Nephron progenitor cell (in vitro differentiated cells): ENCODE measurements at regions not wholly inside any gene's neighbourhood (a gene's known extent, or its start where the extent isn't known, plus 50 kb on each side); places are given as distances from the start of the nearest gene placed in this dataset.
A peak's percentile ranks its signal among the peaks of the same experiment; 100 is the strongest.

Experiments
- DNase-seq: peaks from one replicate; pipeline ENCODE4 v3.0.0; 2021
- H3K27ac Mint-ChIP-seq: 2 replicates; pipeline ENCODE4 v1.8.0; 2021; ENCODE audit warnings: mild to moderate bottlenecking, moderate library complexity, mixed read lengths
- H3K27me3 Mint-ChIP-seq: 2 replicates; pipeline ENCODE4 v1.8.0; 2021; ENCODE audit warnings: mild to moderate bottlenecking, low read depth, mixed read lengths; ENCODE audit not compliant: poor library complexity
- H3K36me3 Mint-ChIP-seq: 2 replicates; pipeline ENCODE4 v1.8.0; 2021; ENCODE audit warnings: low read depth, mixed read lengths
- H3K4me1 Mint-ChIP-seq: 2 replicates; pipeline ENCODE4 v1.8.0; 2021; ENCODE audit warnings: mixed read lengths
- H3K4me3 Mint-ChIP-seq: 2 replicates; pipeline ENCODE4 v1.8.0; 2021; ENCODE audit warnings: mild to moderate bottlenecking, moderate library complexity, mixed read lengths
- H3K9me3 Mint-ChIP-seq: 2 replicates; pipeline ENCODE4 v1.8.0; 2021; ENCODE audit warnings: mild to moderate bottlenecking, moderate library complexity, mixed read lengths
- TF ChIP-seq, protein P1 (sequence below): fragments of 200-600 bp; sonication (generic); IDR thresholded peaks from 2 replicates; pipeline ENCODE4 v1.5.0; 2021; ENCODE audit warnings: antibody characterized with exemption

GRCh38 chr10:120746001-120746777 lies 105.0 kb upstream of the WDR11 start:
- no peaks in the 10 kb centered on the region for H3K36me3 Mint-ChIP-seq
- no peak for DNase-seq
- peaks cover 23% of the 10 kb centered on the region for H3K27me3 Mint-ChIP-seq
- no peaks in the 10 kb centered on the region for H3K9me3 Mint-ChIP-seq
- TF ChIP-seq, protein P1, sequence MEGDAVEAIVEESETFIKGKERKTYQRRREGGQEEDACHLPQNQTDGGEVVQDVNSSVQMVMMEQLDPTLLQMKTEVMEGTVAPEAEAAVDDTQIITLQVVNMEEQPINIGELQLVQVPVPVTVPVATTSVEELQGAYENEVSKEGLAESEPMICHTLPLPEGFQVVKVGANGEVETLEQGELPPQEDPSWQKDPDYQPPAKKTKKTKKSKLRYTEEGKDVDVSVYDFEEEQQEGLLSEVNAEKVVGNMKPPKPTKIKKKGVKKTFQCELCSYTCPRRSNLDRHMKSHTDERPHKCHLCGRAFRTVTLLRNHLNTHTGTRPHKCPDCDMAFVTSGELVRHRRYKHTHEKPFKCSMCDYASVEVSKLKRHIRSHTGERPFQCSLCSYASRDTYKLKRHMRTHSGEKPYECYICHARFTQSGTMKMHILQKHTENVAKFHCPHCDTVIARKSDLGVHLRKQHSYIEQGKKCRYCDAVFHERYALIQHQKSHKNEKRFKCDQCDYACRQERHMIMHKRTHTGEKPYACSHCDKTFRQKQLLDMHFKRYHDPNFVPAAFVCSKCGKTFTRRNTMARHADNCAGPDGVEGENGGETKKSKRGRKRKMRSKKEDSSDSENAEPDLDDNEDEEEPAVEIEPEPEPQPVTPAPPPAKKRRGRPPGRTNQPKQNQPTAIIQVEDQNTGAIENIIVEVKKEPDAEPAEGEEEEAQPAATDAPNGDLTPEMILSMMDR = no peak
- no peak overlapping the region for H3K4me3 Mint-ChIP-seq
- peaks cover 19% of the 10 kb centered on the region for H3K4me1 Mint-ChIP-seq
- H3K27ac Mint-ChIP-seq = peak overlapping the region; percentile 7

- Mint-ChIP-seq H3K4me3 (no peak overlapping the region), H3K27me3 (peaks cover 20% of the 10 kb centered on the region)
- TF ChIP-seq, protein P1 = no peak
Measured at GRCh38 chr10:120748519-120748918, 102.6 kb upstream of the WDR11 start.

GRCh38 chr10:120749072-120749471 lies 102.1 kb upstream of the WDR11 start:
- TF ChIP-seq, protein P1 = no peak
- H3K4me3 Mint-ChIP-seq = no peak overlapping the region
- H3K9me3 Mint-ChIP-seq = no peaks in the 10 kb centered on the region
- no peaks in the 10 kb centered on the region for H3K36me3 Mint-ChIP-seq
- no peak overlapping the region for H3K27ac Mint-ChIP-seq
- DNase-seq = no peak
- H3K4me1 Mint-ChIP-seq = peaks cover 19% of the 10 kb centered on the region
- peaks cover 21% of the 10 kb centered on the region for H3K27me3 Mint-ChIP-seq

More at GRCh38 chr10:120748519-120748918, 102.6 kb upstream of the WDR11 start:
- Mint-ChIP-seq H3K4me1 (peaks cover 19% of the 10 kb centered on the region), H3K27ac (no peak overlapping the region), H3K36me3 (no peaks in the 10 kb centered on the region), H3K9me3 (no peaks in the 10 kb centered on the region)
- no peak for DNase-seq

- Mint-ChIP-seq H3K36me3 (no peaks in the 10 kb centered on the region), H3K27ac (no peak overlapping the region), H3K27me3 (peaks cover 17% of the 10 kb centered on the region), H3K9me3 (no peaks in the 10 kb centered on the region), H3K4me1 (peaks cover 19% of the 10 kb centered on the region), H3K4me3 (no peak overlapping the region)
- no peak for DNase-seq
- TF ChIP-seq, protein P1 = no peak
Measured at GRCh38 chr10:120749856-120750566, 101.2 kb upstream of the WDR11 start.

DNA sequence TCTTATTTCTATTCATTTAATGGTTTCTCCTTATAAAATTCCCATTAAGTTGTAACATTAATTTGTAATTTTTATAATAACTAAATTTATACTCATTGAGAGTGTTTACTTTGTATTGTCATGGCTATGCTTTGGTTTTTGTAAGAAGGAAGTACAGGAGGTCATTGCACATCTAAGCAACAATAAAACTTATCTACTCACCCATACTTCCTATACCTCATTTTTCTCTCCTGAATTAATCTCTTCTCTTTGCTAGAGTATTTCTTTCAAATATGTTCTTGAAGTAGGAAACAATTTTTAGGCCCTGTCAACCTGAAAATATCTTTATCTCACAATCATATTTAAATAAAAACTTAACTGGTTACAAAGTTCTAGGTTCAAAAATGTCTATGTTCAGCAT lies 95.4 kb upstream of the WDR11 start:
- Mint-ChIP-seq H3K36me3 (no peaks in the 10 kb centered on the region), H3K4me1 (no peaks in the 10 kb centered on the region), H3K27me3 (peaks cover 12% of the 10 kb centered on the region), H3K27ac (no peak overlapping the region), H3K4me3 (no peak overlapping the region), H3K9me3 (no peaks in the 10 kb centered on the region)
- DNase-seq = no peak
- TF ChIP-seq, protein P1 = no peak
